Body of pancreas (tissue), 4 donors: ENCODE measurements at regions not wholly inside any gene's neighbourhood (a gene's known extent, or its start where the extent isn't known, plus 50 kb on each side); places are given as distances from the start of the nearest gene placed in this dataset.

ENCODE experiments used
- ATAC-seq: fragments of 150-250 bp; one replicate; pipeline ENCODE4 v1.9.1; 2016
- DNase-seq, 4 donors: peaks; one replicate each; pipeline ENCODE4 v3.0.0-alpha.2; 2019
- H3K27ac ChIP-seq, 4 donors: fragments of 200-600 bp; sonication (generic); 1 replicate in 3 of 4; 2 replicates in 1 of 4; pipeline versions ENCODE4 v1.5.1 to v1.6.1; 2016 to 2019; ENCODE audit warnings: mild to moderate bottlenecking in 1 of 4, mixed read lengths in 1 of 4, moderate library complexity in 1 of 4
- H3K27me3 ChIP-seq, 2 donors: fragments of 200-600 bp; sonication (generic); one replicate each; pipeline ENCODE4 v1.6.0; 2016; ENCODE audit warnings: mild to moderate bottlenecking in 1 of 2
- H3K36me3 ChIP-seq, 2 donors: fragments of 200-600 bp; sonication (generic); replicated peaks in 1 of 2; 2 replicates each; pipeline ENCODE4 v1.5.1; 2016; ENCODE audit warnings: low read depth in 2 of 2; ENCODE audit not compliant: insufficient read depth in 1 of 2
- H3K4me1 ChIP-seq: fragments of 200-600 bp; sonication (generic); one replicate; pipeline ENCODE4 v1.6.0; 2016
- H3K4me3 ChIP-seq, 2 donors: fragments of 200-600 bp; sonication (generic); 1 replicate in 1 of 2; 2 replicates in 1 of 2; pipeline ENCODE4 v1.5.1; 2016 to 2019
- H3K9me3 ChIP-seq, 3 donors: fragments of 200-600 bp; sonication (generic); 1 replicate in 2 of 3; 2 replicates in 1 of 3; pipeline ENCODE4 v1.5.1; 2016
- CTCF ChIP-seq, 7 experiments: fragments of 450-650 bp in 4 of 7; fragments of 200-600 bp in 3 of 7; sonication (generic) in 3 of 7; IDR thresholded peaks; one replicate each; pipeline ENCODE4 v1.5.1; 2016 to 2019; ENCODE audit warnings: antibody characterized with exemption in 7 of 7
- POLR2A ChIP-seq, 3 donors: fragments of 450-650 bp; IDR thresholded peaks; one replicate each; pipeline ENCODE4 v1.6.1; 2016; ENCODE audit warnings: antibody characterized with exemption in 3 of 3, mild to moderate bottlenecking in 2 of 3
- WGBS, 2 donors: methylation state at CpG; one replicate each; pipeline ENCODE4 v1.1.5; 2017; 5-methylcytosine and 5-hydroxymethylcytosine counted together
- intact Hi-C: fragments of 100-400 bp; cut with DNase I; formaldehyde crosslinking; loops from one replicate; pipeline ENCODE4 v1.15.1; 2023

- DNase-seq, result no peak
- 54 to 62% methylated on average over 2 of the region's 2 CpGs for WGBS, 2 donors
- H3K27ac ChIP-seq, result no peak overlapping the region
Measured at GRCh38 chr1:170306948-170307347, 161.2 kb downstream of the NTMT2 start.

GRCh38 chr1:170307426-170307825, 161.7 kb downstream of the NTMT2 start:
- intact Hi-C loops, result no loop called here
- Histone ChIP-seq H3K36me3 (no peaks in the 10 kb centered on the region), H3K27me3 (no peaks in the 10 kb centered on the region), H3K9me3 (no peaks in the 10 kb centered on the region), H3K4me1 (no peaks in the 10 kb centered on the region), H3K4me3 (no peak overlapping the region), H3K27ac (no peak overlapping the region)
- no peak for ATAC-seq
- no peak for DNase-seq
- no peak for TF ChIP-seq CTCF (IDR thresholded peaks at IDR 0.05)
- TF ChIP-seq POLR2A (IDR thresholded peaks at IDR 0.05), result no peak
- 18 to 28% methylated on average over 1 of the region's 1 CpG for WGBS, 2 donors

More at GRCh38 chr1:170306948-170307347, 161.2 kb downstream of the NTMT2 start:
- no peak overlapping the region for H3K4me3 ChIP-seq
- no peaks in the 10 kb centered on the region for H3K36me3 ChIP-seq
- TF ChIP-seq CTCF (IDR thresholded peaks at IDR 0.05) (no peak), POLR2A (IDR thresholded peaks at IDR 0.05) (no peak)
- H3K9me3 ChIP-seq, result no peaks in the 10 kb centered on the region
- ATAC-seq, result no peak
- H3K27me3 ChIP-seq, result no peaks in the 10 kb centered on the region
- intact Hi-C loops, result no loop called here
- H3K4me1 ChIP-seq, result no peaks in the 10 kb centered on the region

GRCh38 chr1:170309389-170310013, 163.7 kb downstream of the NTMT2 start:
- Histone ChIP-seq H3K27me3 (no peaks in the 10 kb centered on the region), H3K4me3 (no peak overlapping the region), H3K4me1 (no peaks in the 10 kb centered on the region), H3K9me3 (no peaks in the 10 kb centered on the region), H3K27ac (no peak overlapping the region), H3K36me3 (no peaks in the 10 kb centered on the region)
- 64 to 73% methylated on average over 10 of the region's 10 CpGs for WGBS, 2 donors
- intact Hi-C loops, result no loop called here
- DNase-seq (peak in 1 of 4 donors; percentile 15), ATAC-seq (no peak)
- TF ChIP-seq CTCF (IDR thresholded peaks at IDR 0.05), result no peak
- no peak for TF ChIP-seq POLR2A (IDR thresholded peaks at IDR 0.05)

GRCh38 chr1:170310014-170310405, 164.3 kb downstream of the NTMT2 start:
- no peaks in the 10 kb centered on the region for H3K9me3 ChIP-seq
- H3K27ac ChIP-seq, result no peak overlapping the region
- no peaks in the 10 kb centered on the region for H3K36me3 ChIP-seq
- intact Hi-C loops, result no loop called here
- WGBS, 2 donors, result 67 to 84% methylated on average over 1 of the region's 1 CpG
- H3K4me1 ChIP-seq, result no peaks in the 10 kb centered on the region
- no peak for ATAC-seq
- no peak for DNase-seq
- no peaks in the 10 kb centered on the region for H3K27me3 ChIP-seq
- TF ChIP-seq POLR2A (IDR thresholded peaks at IDR 0.05), result no peak
- no peak for TF ChIP-seq CTCF (IDR thresholded peaks at IDR 0.05)
- H3K4me3 ChIP-seq, result no peak overlapping the region

- Histone ChIP-seq H3K4me1 (no peaks in the 10 kb centered on the region), H3K27me3 (no peaks in the 10 kb centered on the region), H3K27ac (no peak overlapping the region), H3K4me3 (no peak overlapping the region), H3K9me3 (no peaks in the 10 kb centered on the region), H3K36me3 (no peaks in the 10 kb centered on the region)
- WGBS, 2 donors, result 48 to 57% methylated on average over 1 of the region's 1 CpG
- TF ChIP-seq POLR2A (IDR thresholded peaks at IDR 0.05) (no peak), CTCF (IDR thresholded peaks at IDR 0.05) (no peak)
- ATAC-seq, result no peak
- DNase-seq, result no peak
- intact Hi-C loops, result no loop called here
Measured at GRCh38 chr1:170310951-170311350, 165.2 kb downstream of the NTMT2 start.
